Keratinocyte (primary cell): ENCODE measurements at regions not wholly inside any gene's neighbourhood (a gene's known extent, or its start where the extent isn't known, plus 50 kb on each side); places are given as distances from the start of the nearest gene placed in this dataset.

ENCODE experiments used
- CTCF ChIP-seq, 3 experiments: IDR thresholded peaks in 1 of 3; conservative IDR thresholded peaks in 1 of 3; optimal IDR thresholded peaks in 1 of 3; 2 replicates in 2 of 3; 3 replicates in 1 of 3; pipeline versions ENCODE3 to v1.5.1; 2011; ENCODE audit warnings: low read length in 3 of 3, mild to moderate bottlenecking in 3 of 3, moderate library complexity in 2 of 3, control low read depth in 1 of 3, inconsistent platforms in 1 of 3; ENCODE audit not compliant: insufficient read depth in 2 of 3; ENCODE audit errors: extremely low read depth in 1 of 3
- EZH2 ChIP-seq: IDR thresholded peaks from one replicate; pipeline ENCODE4 v1.6.1; 2012; ENCODE audit warnings: inconsistent platforms, mild to moderate bottlenecking, low read length, moderate library complexity

- no peak for TF ChIP-seq CTCF (optimal IDR thresholded peaks at IDR 0.05 in 1 of 3, IDR thresholded peaks at IDR 0.05 in 1 of 3, conservative IDR thresholded peaks at IDR 0.05 in 1 of 3; ENCODE audit: extremely low read depth in 1 of 3, insufficient read depth in 2 of 3, low read length in 3 of 3)
- no peak for TF ChIP-seq EZH2
Measured at GRCh38 chr17:77792626-77793025, 165.9 kb upstream of the TNRC6C start.
